ENCODE measurements at regions not wholly inside any gene's neighbourhood (a gene's known extent, or its start where the extent isn't known, plus 50 kb on each side); places are given as distances from the start of the nearest gene placed in this dataset.
"Not testable (repeated sequence)": the region's sequence is repeated elsewhere in the genome, so short reads cannot be mapped to it uniquely, and the experiment has no call there.

DNA sequence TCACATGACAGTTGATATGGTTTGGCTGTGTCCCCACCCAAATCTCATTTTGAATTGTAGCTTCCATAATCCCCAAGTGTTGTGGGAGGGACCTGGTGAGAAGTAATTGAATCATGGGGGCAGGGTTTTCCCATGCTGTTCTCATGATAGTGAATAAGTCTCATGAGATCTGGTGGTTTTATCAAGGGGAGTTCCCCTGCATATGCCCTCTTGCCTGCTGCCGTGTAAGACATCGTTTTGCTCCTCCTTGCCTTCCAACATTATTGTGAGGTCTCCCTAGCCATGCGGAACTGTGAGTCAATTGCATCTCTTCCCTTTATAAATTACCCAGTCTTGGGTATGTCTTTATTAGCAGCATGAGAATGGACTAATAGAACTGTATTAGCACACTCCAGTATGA is 382.4 kb upstream of the PODXL start:
- TF ChIP-seq, protein P1, sequence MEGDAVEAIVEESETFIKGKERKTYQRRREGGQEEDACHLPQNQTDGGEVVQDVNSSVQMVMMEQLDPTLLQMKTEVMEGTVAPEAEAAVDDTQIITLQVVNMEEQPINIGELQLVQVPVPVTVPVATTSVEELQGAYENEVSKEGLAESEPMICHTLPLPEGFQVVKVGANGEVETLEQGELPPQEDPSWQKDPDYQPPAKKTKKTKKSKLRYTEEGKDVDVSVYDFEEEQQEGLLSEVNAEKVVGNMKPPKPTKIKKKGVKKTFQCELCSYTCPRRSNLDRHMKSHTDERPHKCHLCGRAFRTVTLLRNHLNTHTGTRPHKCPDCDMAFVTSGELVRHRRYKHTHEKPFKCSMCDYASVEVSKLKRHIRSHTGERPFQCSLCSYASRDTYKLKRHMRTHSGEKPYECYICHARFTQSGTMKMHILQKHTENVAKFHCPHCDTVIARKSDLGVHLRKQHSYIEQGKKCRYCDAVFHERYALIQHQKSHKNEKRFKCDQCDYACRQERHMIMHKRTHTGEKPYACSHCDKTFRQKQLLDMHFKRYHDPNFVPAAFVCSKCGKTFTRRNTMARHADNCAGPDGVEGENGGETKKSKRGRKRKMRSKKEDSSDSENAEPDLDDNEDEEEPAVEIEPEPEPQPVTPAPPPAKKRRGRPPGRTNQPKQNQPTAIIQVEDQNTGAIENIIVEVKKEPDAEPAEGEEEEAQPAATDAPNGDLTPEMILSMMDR (IDR thresholded peaks at IDR 0.05; ENCODE audit: low read depth, low read length, poor library complexity, severe bottlenecking): not testable (repeated sequence)
- not testable (repeated sequence) for TF ChIP-seq EZH2phosphoT487 (IDR thresholded peaks at IDR 0.05; ENCODE audit: borderline replicate concordance, low read length)
